Activated CD4-positive, alpha-beta T cell treated with anti-CD3 and anti-CD28 coated beads, Interleukin-2, amount 10 ng/mL, durations not matched to agents 7 days and 5 days (primary cell): ENCODE measurements at regions not wholly inside any gene's neighbourhood (a gene's known extent, or its start where the extent isn't known, plus 50 kb on each side); places are given as distances from the start of the nearest gene placed in this dataset.
"Not testable (repeated sequence)": the region's sequence is repeated elsewhere in the genome, so short reads cannot be mapped to it uniquely, and the experiment has no call there.

Experiments used
- CTCF ChIA-PET: fragments of 350-600 bp; sonication (Branson Sonifier 250); formaldehyde crosslinking; loops from one replicate; lab custom pipeline; 2021; ENCODE audit warnings: antibody characterized with exemption; lab: Charles Lee
- POLR2A ChIA-PET: fragments of 350-600 bp; sonication (Branson Sonifier 250); formaldehyde crosslinking; loops from one replicate; lab custom pipeline; 2021; ENCODE audit warnings: antibody characterized with exemption; lab: Charles Lee
- DNase-seq: peaks from one replicate; pipeline ENCODE4 v3.0.0-alpha.2; 2020
- H3K27ac Mint-ChIP-seq: one replicate; pipeline ENCODE4 v1.8.0; 2021; ENCODE audit warnings: mild to moderate bottlenecking, moderate library complexity, mixed read lengths
- H3K27me3 Mint-ChIP-seq: one replicate; pipeline ENCODE4 v1.8.0; 2021; ENCODE audit warnings: mixed read lengths
- H3K36me3 Mint-ChIP-seq: one replicate; pipeline ENCODE4 v1.8.0; 2021; ENCODE audit warnings: low read depth, mixed read lengths
- H3K4me1 Mint-ChIP-seq: one replicate; pipeline ENCODE4 v1.8.0; 2021; ENCODE audit warnings: mixed read lengths
- H3K4me3 Mint-ChIP-seq: one replicate; pipeline ENCODE4 v1.8.0; 2021; ENCODE audit warnings: mild to moderate bottlenecking, moderate library complexity, mixed read lengths
- H3K9me3 Mint-ChIP-seq: one replicate; pipeline ENCODE4 v1.8.0; 2021; ENCODE audit warnings: mixed read lengths

GRCh38 chrX:9405635-9406034 is 59.2 kb upstream of the TBL1X start:
- DNase-seq = peak; percentile 7
- H3K4me1 Mint-ChIP-seq, H3K27me3 Mint-ChIP-seq, H3K9me3 Mint-ChIP-seq, POLR2A ChIA-PET, H3K36me3 Mint-ChIP-seq, H3K27ac Mint-ChIP-seq, CTCF ChIA-PET, H3K4me3 Mint-ChIP-seq: not testable (repeated sequence)

- H3K36me3 Mint-ChIP-seq, H3K4me1 Mint-ChIP-seq, CTCF ChIA-PET, H3K9me3 Mint-ChIP-seq, DNase-seq, H3K4me3 Mint-ChIP-seq, H3K27ac Mint-ChIP-seq, POLR2A ChIA-PET, H3K27me3 Mint-ChIP-seq: not testable (repeated sequence)
Observed at GRCh38 chrX:9410889-9411288, 54.0 kb upstream of the TBL1X start.

- CTCF ChIA-PET, H3K9me3 Mint-ChIP-seq, H3K36me3 Mint-ChIP-seq, H3K4me3 Mint-ChIP-seq, DNase-seq, H3K4me1 Mint-ChIP-seq, H3K27me3 Mint-ChIP-seq, H3K27ac Mint-ChIP-seq, POLR2A ChIA-PET: not testable (repeated sequence)
Observed at GRCh38 chrX:9411682-9412081, 53.2 kb upstream of the TBL1X start.

GRCh38 chrX:9414416-9414815 is 50.4 kb upstream of the TBL1X start:
- POLR2A ChIA-PET = no interaction called here
- H3K4me1 Mint-ChIP-seq = no peaks in the 10 kb centered on the region
- no peak overlapping the region for H3K4me3 Mint-ChIP-seq
- no peaks in the 10 kb centered on the region for H3K27me3 Mint-ChIP-seq
- no peak overlapping the region for H3K27ac Mint-ChIP-seq
- H3K36me3 Mint-ChIP-seq = no peaks in the 10 kb centered on the region
- H3K9me3 Mint-ChIP-seq = peaks cover 2% of the 10 kb centered on the region
- no peak for DNase-seq
- CTCF ChIA-PET = no interaction called here
